B cell (primary cell): ENCODE measurements at regions not wholly inside any gene's neighbourhood (a gene's known extent, or its start where the extent isn't known, plus 50 kb on each side); places are given as distances from the start of the nearest gene placed in this dataset.

Experiments
- CTCF ChIP-seq: fragments of 200-600 bp; IDR thresholded peaks from one replicate; pipeline ENCODE4 v1.8.0; 2022; ENCODE audit warnings: antibody characterized with exemption, mild to moderate bottlenecking
- EZH2 ChIP-seq: IDR thresholded peaks from 2 replicates; pipeline ENCODE4 v1.6.1; 2012; ENCODE audit warnings: borderline replicate concordance, low read depth, mild to moderate bottlenecking, moderate library complexity, low read length; ENCODE audit not compliant: insufficient read depth, poor library complexity, severe bottlenecking

- TF ChIP-seq CTCF (no peak), EZH2 (no peak)
These were observed 474.3 kb downstream of the RFPL4B start for GRCh38 chr6:112821476-112821875.
